NB4 (cell line): ENCODE measurements at regions not wholly inside any gene's neighbourhood (a gene's known extent, or its start where the extent isn't known, plus 50 kb on each side); places are given as distances from the start of the nearest gene placed in this dataset.

Experiments
- DNase-seq: peaks from one replicate; pipeline ENCODE4 v3.0.0; 2010; ENCODE audit warnings: low read depth
- H3K4me3 ChIP-seq: one replicate; pipeline ENCODE4 v1.5.1; 2011; ENCODE audit warnings: mild to moderate bottlenecking, low read depth, low read length, moderate library complexity
- MAX ChIP-seq: IDR thresholded peaks from 2 replicates; pipeline ENCODE4 v1.6.1; 2011; ENCODE audit warnings: low read depth, low read length
- MYC ChIP-seq: IDR thresholded peaks from 2 replicates; pipeline ENCODE4 v1.6.1; 2011; ENCODE audit warnings: low read depth, low read length
- POLR2A ChIP-seq: IDR thresholded peaks from 2 replicates; pipeline ENCODE4 v1.6.1; 2011; ENCODE audit warnings: mild to moderate bottlenecking; ENCODE audit not compliant: insufficient read length; ENCODE audit errors: extremely low read depth
- TF ChIP-seq, protein P1 (sequence below): IDR thresholded peaks from one replicate; pipeline ENCODE4 v1.5.1; 2012; ENCODE audit warnings: low read depth, low read length

DNA sequence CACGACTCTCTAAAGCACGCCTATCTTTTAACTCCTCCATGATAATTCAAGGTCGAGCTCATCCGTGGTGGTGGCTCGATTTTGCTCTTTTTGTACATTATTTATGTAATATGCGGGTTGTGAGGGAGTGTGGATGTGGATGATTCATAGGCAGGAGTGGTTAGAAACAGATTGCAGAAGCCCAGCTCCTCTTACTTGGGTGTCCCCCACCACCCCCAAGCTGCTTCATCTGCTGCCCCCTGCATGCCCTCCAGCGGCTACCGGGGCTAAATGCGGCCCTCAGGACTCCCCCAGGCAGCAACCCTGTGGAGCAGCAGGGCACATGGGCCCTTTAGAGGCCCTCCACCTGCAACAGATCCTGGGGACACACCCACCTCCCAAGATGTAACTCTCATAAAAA is 111.5 kb upstream of the SELENOK start:
- no peak for TF ChIP-seq POLR2A
- no peak for TF ChIP-seq MYC
- TF ChIP-seq, protein P1, sequence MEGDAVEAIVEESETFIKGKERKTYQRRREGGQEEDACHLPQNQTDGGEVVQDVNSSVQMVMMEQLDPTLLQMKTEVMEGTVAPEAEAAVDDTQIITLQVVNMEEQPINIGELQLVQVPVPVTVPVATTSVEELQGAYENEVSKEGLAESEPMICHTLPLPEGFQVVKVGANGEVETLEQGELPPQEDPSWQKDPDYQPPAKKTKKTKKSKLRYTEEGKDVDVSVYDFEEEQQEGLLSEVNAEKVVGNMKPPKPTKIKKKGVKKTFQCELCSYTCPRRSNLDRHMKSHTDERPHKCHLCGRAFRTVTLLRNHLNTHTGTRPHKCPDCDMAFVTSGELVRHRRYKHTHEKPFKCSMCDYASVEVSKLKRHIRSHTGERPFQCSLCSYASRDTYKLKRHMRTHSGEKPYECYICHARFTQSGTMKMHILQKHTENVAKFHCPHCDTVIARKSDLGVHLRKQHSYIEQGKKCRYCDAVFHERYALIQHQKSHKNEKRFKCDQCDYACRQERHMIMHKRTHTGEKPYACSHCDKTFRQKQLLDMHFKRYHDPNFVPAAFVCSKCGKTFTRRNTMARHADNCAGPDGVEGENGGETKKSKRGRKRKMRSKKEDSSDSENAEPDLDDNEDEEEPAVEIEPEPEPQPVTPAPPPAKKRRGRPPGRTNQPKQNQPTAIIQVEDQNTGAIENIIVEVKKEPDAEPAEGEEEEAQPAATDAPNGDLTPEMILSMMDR, result no peak
- no peak for TF ChIP-seq MAX
- no peak overlapping the region for H3K4me3 ChIP-seq
- peak; percentile 43 for DNase-seq

DNA sequence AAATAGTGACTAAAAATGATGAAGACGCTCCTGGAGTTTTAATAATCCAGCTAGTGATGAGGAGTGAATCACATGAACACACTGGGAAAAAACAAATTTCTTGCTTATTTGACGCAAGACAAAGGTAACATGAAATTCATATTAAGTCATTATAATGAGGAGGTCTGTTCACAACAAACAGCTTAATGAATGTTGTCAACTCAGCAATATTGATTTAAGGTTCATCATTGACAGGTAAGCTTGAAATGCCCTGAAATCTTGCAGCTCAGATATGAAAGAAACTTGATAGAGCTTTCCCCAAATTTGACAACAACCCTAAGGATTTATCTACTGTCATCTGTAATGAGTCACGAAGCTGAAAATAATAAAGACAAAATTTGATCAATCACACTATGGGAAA is 108.1 kb upstream of the SELENOK start:
- no peak for DNase-seq
- H3K4me3 ChIP-seq, result no peak overlapping the region
- TF ChIP-seq POLR2A (no peak), MAX (no peak), MYC (no peak)
- TF ChIP-seq, protein P1, result no peak

DNA sequence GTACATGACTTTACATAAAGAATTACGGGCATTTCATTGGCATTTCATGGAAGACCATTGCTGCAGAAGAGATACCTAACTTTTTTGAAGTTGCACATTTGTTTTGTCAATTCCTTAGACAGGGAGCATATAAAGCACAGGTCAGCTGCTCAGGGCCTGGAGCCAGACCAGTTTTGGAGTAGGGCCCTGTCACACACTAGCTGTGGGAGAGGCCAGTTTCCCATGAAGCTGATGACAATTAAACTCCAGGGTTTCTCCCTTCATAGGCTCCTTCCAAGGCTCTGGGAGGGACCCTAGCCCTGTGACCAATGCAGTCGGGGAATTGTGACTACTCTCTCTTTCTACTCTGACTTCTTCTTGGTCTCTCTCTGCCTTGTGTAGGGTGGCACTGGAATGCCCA is 107.3 kb upstream of the SELENOK start:
- TF ChIP-seq MAX (no peak), POLR2A (no peak), MYC (no peak)
- DNase-seq, result no peak

GRCh38 chr3:53997476-53997875 is 105.8 kb upstream of the SELENOK start:
- TF ChIP-seq MYC (no peak), MAX (no peak), POLR2A (no peak)
- TF ChIP-seq, protein P1, result no peak
- H3K4me3 ChIP-seq, result no peak overlapping the region

More for the DNA sequence above, 107.3 kb upstream of the SELENOK start:
- H3K4me3 ChIP-seq, result no peak overlapping the region

GRCh38 chr3:53996141-53996874 is 104.6 kb upstream of the SELENOK start:
- TF ChIP-seq MYC, result no peak
- TF ChIP-seq MAX, result no peak
- TF ChIP-seq POLR2A, result no peak
- TF ChIP-seq, protein P1, result no peak
- no peak overlapping the region for H3K4me3 ChIP-seq
- peak; percentile 57 for DNase-seq

More at GRCh38 chr3:53997476-53997875, 105.8 kb upstream of the SELENOK start:
- no peak for DNase-seq

GRCh38 chr3:53994986-53995603 is 103.4 kb upstream of the SELENOK start:
- no peak for TF ChIP-seq MYC
- TF ChIP-seq POLR2A, result no peak
- TF ChIP-seq, protein P1, result no peak
- TF ChIP-seq MAX, result no peak
- no peak overlapping the region for H3K4me3 ChIP-seq
- no peak for DNase-seq
